ENCODE measurements at regions not wholly inside any gene's neighbourhood (a gene's known extent, or its start where the extent isn't known, plus 50 kb on each side); places are given as distances from the start of the nearest gene placed in this dataset.

DNA sequence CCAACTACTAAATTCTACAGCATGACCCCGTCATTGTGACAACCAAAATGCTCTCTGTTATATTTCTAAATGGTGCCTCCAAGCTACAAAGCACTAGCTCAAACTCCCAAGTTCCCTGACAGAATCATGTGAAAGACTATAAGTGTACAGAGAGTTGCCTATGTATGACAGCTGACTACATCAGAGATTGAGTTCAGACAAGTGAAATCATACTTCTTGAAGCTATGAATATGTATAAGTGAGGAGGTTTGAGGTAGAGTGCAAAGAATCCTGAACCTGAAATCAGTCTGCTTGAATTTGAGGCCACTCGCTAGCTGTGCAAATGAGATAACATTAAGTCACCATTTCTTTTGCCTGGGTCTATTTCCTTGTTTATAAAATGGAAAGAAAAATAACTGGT, 63.9 kb upstream of the TP63 start:
- Mint-ChIP-seq H3K27me3 (ENCODE audit: insufficient read depth) (no peaks in the 10 kb centered on the region), H3K4me1 (no peaks in the 10 kb centered on the region), H3K9me3 (no peaks in the 10 kb centered on the region), H3K36me3 (ENCODE audit: low read depth) (no peaks in the 10 kb centered on the region), H3K4me3 (no peak overlapping the region), H3K27ac (no peak overlapping the region)
- peaks cover 5% of the 10 kb centered on the region for H3K27me3 ChIP-seq (ENCODE audit: control insufficient read depth, insufficient read depth, low read length, poor library complexity, severe bottlenecking)
- no peak overlapping the region for H3K9ac ChIP-seq (ENCODE audit: extremely low read depth, low read length, poor library complexity, severe bottlenecking)
- no peak overlapping the region for H3K27ac ChIP-seq (ENCODE audit: low read depth, low read length)
- H3K4me3 ChIP-seq (ENCODE audit: low read length) = no peak overlapping the region
- no peak for DNase-seq
- TF ChIP-seq, protein P1, sequence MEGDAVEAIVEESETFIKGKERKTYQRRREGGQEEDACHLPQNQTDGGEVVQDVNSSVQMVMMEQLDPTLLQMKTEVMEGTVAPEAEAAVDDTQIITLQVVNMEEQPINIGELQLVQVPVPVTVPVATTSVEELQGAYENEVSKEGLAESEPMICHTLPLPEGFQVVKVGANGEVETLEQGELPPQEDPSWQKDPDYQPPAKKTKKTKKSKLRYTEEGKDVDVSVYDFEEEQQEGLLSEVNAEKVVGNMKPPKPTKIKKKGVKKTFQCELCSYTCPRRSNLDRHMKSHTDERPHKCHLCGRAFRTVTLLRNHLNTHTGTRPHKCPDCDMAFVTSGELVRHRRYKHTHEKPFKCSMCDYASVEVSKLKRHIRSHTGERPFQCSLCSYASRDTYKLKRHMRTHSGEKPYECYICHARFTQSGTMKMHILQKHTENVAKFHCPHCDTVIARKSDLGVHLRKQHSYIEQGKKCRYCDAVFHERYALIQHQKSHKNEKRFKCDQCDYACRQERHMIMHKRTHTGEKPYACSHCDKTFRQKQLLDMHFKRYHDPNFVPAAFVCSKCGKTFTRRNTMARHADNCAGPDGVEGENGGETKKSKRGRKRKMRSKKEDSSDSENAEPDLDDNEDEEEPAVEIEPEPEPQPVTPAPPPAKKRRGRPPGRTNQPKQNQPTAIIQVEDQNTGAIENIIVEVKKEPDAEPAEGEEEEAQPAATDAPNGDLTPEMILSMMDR (conservative IDR thresholded peaks at IDR 0.05) = no peak
- 88 to 92% methylated on average over 2 of the region's 2 CpGs for WGBS, 2 experiments (ENCODE audit: insufficient coverage in 1 of 2, insufficient read length in 1 of 2)
- H3K4me1 ChIP-seq (ENCODE audit: control insufficient read depth, insufficient read depth, low read length) = no peaks in the 10 kb centered on the region
- H3K9me3 ChIP-seq (ENCODE audit: control insufficient read depth, low read length) = no peaks in the 10 kb centered on the region
- H3K36me3 ChIP-seq (ENCODE audit: control insufficient read depth, insufficient read depth, low read length) = no peaks in the 10 kb centered on the region

DNA sequence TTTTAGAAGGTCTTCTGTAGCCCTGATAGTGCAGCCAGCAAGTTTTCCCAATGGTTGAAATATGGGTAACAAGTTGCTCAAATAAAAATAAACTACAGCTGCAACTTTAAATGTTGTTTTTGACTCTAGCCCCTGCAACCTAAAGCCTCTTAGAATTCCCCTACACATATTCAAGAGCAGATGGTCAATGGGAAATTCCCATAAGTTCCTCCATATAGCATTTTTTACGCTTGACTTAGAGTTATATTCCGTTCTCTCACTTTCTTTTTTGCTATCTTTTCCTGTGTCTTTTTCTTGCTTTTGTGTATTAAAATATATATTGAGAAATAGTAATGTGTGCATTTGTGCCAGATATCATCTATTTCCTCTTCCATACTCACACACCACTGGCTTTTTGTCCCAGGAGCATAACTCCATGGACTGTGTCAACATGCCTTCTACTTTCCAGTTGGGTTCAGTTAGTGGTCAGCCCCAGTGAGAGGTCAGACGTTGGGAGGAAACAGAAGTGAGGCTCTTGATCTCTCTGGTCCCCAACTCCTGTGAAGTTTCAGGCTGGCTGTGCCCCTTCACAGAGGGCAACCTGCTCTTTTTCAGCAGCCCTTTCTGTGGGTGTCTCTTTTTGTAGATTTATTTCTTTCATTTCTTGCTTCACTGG, 63.3 kb upstream of the TP63 start:
- Mint-ChIP-seq H3K4me1 (no peaks in the 10 kb centered on the region), H3K9me3 (no peaks in the 10 kb centered on the region), H3K36me3 (ENCODE audit: low read depth) (no peaks in the 10 kb centered on the region), H3K27ac (no peak overlapping the region), H3K4me3 (no peak overlapping the region), H3K27me3 (ENCODE audit: insufficient read depth) (no peaks in the 10 kb centered on the region)
- Histone ChIP-seq H3K27me3 (ENCODE audit: control insufficient read depth, insufficient read depth, low read length, poor library complexity, severe bottlenecking) (peaks cover 5% of the 10 kb centered on the region), H3K4me1 (ENCODE audit: control insufficient read depth, insufficient read depth, low read length) (no peaks in the 10 kb centered on the region), H3K4me3 (ENCODE audit: low read length) (no peak overlapping the region), H3K9me3 (ENCODE audit: control insufficient read depth, low read length) (no peaks in the 10 kb centered on the region), H3K27ac (ENCODE audit: low read depth, low read length) (no peak overlapping the region), H3K36me3 (ENCODE audit: control insufficient read depth, insufficient read depth, low read length) (no peaks in the 10 kb centered on the region), H3K9ac (ENCODE audit: extremely low read depth, low read length, poor library complexity, severe bottlenecking) (no peak overlapping the region)
- TF ChIP-seq, protein P1 (conservative IDR thresholded peaks at IDR 0.05) = no peak
- no peak for DNase-seq
- WGBS, 2 experiments (ENCODE audit: insufficient coverage in 1 of 2, insufficient read length in 1 of 2) = 95 to 100% methylated on average over 1 to 3 of the region's 3 CpGs

DNA sequence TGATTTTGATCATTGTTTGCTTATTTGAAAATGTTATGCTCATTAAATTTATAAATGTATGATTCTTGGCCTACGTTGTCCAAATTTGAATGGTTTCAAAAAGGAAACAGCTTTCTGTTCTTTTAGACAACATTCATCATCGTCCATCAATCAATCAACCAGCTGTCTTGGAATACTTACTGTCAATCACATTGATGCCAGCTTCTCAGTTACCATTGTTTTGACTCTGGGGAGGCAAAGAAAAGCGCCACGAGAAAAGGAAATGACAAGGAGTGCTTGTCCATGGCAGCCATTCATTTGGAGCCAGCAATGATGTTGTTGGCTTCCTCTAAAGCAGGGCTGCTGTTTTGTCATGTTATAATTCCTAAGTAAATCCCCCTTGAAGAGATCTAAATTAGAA, 62.2 kb upstream of the TP63 start:
- Histone ChIP-seq H3K4me1 (ENCODE audit: control insufficient read depth, insufficient read depth, low read length) (no peaks in the 10 kb centered on the region), H3K9me3 (ENCODE audit: control insufficient read depth, low read length) (no peaks in the 10 kb centered on the region), H3K36me3 (ENCODE audit: control insufficient read depth, insufficient read depth, low read length) (no peaks in the 10 kb centered on the region), H3K4me3 (ENCODE audit: low read length) (no peak overlapping the region), H3K27me3 (ENCODE audit: control insufficient read depth, insufficient read depth, low read length, poor library complexity, severe bottlenecking) (peaks cover 5% of the 10 kb centered on the region), H3K9ac (ENCODE audit: extremely low read depth, low read length, poor library complexity, severe bottlenecking) (no peak overlapping the region), H3K27ac (ENCODE audit: low read depth, low read length) (no peak overlapping the region)
- no peak for DNase-seq
- WGBS, 2 experiments (ENCODE audit: insufficient coverage in 1 of 2, insufficient read length in 1 of 2) = 72 to 81% methylated on average over 3 to 4 of the region's 4 CpGs
- Mint-ChIP-seq H3K9me3 (no peaks in the 10 kb centered on the region), H3K27me3 (ENCODE audit: insufficient read depth) (no peaks in the 10 kb centered on the region), H3K4me3 (no peak overlapping the region), H3K36me3 (ENCODE audit: low read depth) (no peaks in the 10 kb centered on the region), H3K4me1 (no peaks in the 10 kb centered on the region), H3K27ac (no peak overlapping the region)
- TF ChIP-seq, protein P1 (conservative IDR thresholded peaks at IDR 0.05) = no peak

Measured in endodermal cell (in vitro differentiated cells).